ENCODE measurements at regions not wholly inside any gene's neighbourhood (a gene's known extent, or its start where the extent isn't known, plus 50 kb on each side); places are given as distances from the start of the nearest gene placed in this dataset.
"Not testable (repeated sequence)": the region's sequence is repeated elsewhere in the genome, so short reads cannot be mapped to it uniquely, and the experiment has no call there.

- Mint-ChIP-seq H3K27me3 (peaks cover 4% of the 10 kb centered on the region), H3K4me1 (ENCODE audit: low read depth) (peaks cover 24% of the 10 kb centered on the region), H3K4me3 (ENCODE audit: low read depth) (no peak overlapping the region), H3K36me3 (ENCODE audit: insufficient read depth) (peaks cover 2% of the 10 kb centered on the region), H3K27ac (no peak overlapping the region), H3K9me3 (ENCODE audit: low read depth) (no peaks in the 10 kb centered on the region)
- DNase-seq (ENCODE audit: low spot score, unreplicated experiment): no peak
- TF ChIP-seq CTCF (IDR thresholded peaks at IDR 0.05; ENCODE audit: unreplicated experiment): no peak
Observed at GRCh38 chr16:85517154-85517553, 96.0 kb upstream of the GSE1 start.

GRCh38 chr16:85517563-85518179 is 95.5 kb upstream of the GSE1 start:
- H3K27me3 Mint-ChIP-seq: peaks cover 4% of the 10 kb centered on the region
- H3K36me3 Mint-ChIP-seq (ENCODE audit: insufficient read depth): peaks cover 2% of the 10 kb centered on the region
- H3K27ac Mint-ChIP-seq: peak overlapping the region; percentile 12
- no peak for DNase-seq (ENCODE audit: low spot score, unreplicated experiment)
- peaks cover 27% of the 10 kb centered on the region for H3K4me1 Mint-ChIP-seq (ENCODE audit: low read depth)
- H3K4me3 Mint-ChIP-seq (ENCODE audit: low read depth): no peak overlapping the region
- H3K9me3 Mint-ChIP-seq (ENCODE audit: low read depth): no peaks in the 10 kb centered on the region
- TF ChIP-seq CTCF (IDR thresholded peaks at IDR 0.05; ENCODE audit: unreplicated experiment): no peak

GRCh38 chr16:85518398-85519049 is 94.6 kb upstream of the GSE1 start:
- no peak for TF ChIP-seq CTCF (IDR thresholded peaks at IDR 0.05; ENCODE audit: unreplicated experiment)
- Mint-ChIP-seq H3K27ac (no peak overlapping the region), H3K4me1 (ENCODE audit: low read depth) (peaks cover 34% of the 10 kb centered on the region), H3K36me3 (ENCODE audit: insufficient read depth) (peaks cover 2% of the 10 kb centered on the region), H3K9me3 (ENCODE audit: low read depth) (no peaks in the 10 kb centered on the region), H3K27me3 (peaks cover under 1% of the 10 kb centered on the region), H3K4me3 (ENCODE audit: low read depth) (no peak overlapping the region)
- no peak for DNase-seq (ENCODE audit: low spot score, unreplicated experiment)

GRCh38 chr16:85519050-85519440 is 94.1 kb upstream of the GSE1 start:
- H3K9me3 Mint-ChIP-seq (ENCODE audit: low read depth); H3K27me3 Mint-ChIP-seq; DNase-seq (ENCODE audit: low spot score, unreplicated experiment); H3K27ac Mint-ChIP-seq; H3K4me3 Mint-ChIP-seq (ENCODE audit: low read depth); H3K36me3 Mint-ChIP-seq (ENCODE audit: insufficient read depth): not testable (repeated sequence)
- peaks cover 36% of the 10 kb centered on the region for H3K4me1 Mint-ChIP-seq (ENCODE audit: low read depth)

- Mint-ChIP-seq H3K36me3 (ENCODE audit: insufficient read depth) (peaks cover 2% of the 10 kb centered on the region), H3K27me3 (no peaks in the 10 kb centered on the region), H3K9me3 (ENCODE audit: low read depth) (no peaks in the 10 kb centered on the region), H3K4me1 (ENCODE audit: low read depth) (peaks cover 41% of the 10 kb centered on the region), H3K4me3 (ENCODE audit: low read depth) (no peak overlapping the region), H3K27ac (peak overlapping the region; percentile 82)
- DNase-seq (ENCODE audit: low spot score, unreplicated experiment): no peak
- no peak for TF ChIP-seq CTCF (IDR thresholded peaks at IDR 0.05; ENCODE audit: unreplicated experiment)
Observed at GRCh38 chr16:85519540-85520231, 93.4 kb upstream of the GSE1 start.
